Upper lobe of left lung (tissue), 4 donors: ENCODE measurements at regions not wholly inside any gene's neighbourhood (a gene's known extent, or its start where the extent isn't known, plus 50 kb on each side); places are given as distances from the start of the nearest gene placed in this dataset.

Experiments
- EP300 ChIP-seq, 4 donors: sonication (generic); formaldehyde crosslinking; IDR thresholded peaks; one replicate each; pipeline ENCODE4 v1.5.1; 2017; ENCODE audit warnings: antibody characterized with exemption in 4 of 4, control low read depth in 2 of 4
- POLR2A ChIP-seq, 4 donors: fragments of 450-650 bp; IDR thresholded peaks; one replicate each; pipeline ENCODE4 v1.5.1; 2016 to 2017; ENCODE audit warnings: antibody characterized with exemption in 4 of 4, mild to moderate bottlenecking in 2 of 4
- POLR2AphosphoS5 ChIP-seq, 2 donors: sonication (generic); formaldehyde crosslinking; IDR thresholded peaks; one replicate each; pipeline ENCODE4 v1.5.1; 2017; ENCODE audit warnings: antibody characterized with exemption in 2 of 2
- TF ChIP-seq, protein P1 (sequence below), 6 experiments: fragments of 450-650 bp in 4 of 6; fragments of 200-600 bp in 2 of 6; sonication (generic) in 2 of 6; IDR thresholded peaks; one replicate each; pipeline ENCODE4 v1.5.1; 2016 to 2019; ENCODE audit warnings: antibody characterized with exemption in 6 of 6

DNA sequence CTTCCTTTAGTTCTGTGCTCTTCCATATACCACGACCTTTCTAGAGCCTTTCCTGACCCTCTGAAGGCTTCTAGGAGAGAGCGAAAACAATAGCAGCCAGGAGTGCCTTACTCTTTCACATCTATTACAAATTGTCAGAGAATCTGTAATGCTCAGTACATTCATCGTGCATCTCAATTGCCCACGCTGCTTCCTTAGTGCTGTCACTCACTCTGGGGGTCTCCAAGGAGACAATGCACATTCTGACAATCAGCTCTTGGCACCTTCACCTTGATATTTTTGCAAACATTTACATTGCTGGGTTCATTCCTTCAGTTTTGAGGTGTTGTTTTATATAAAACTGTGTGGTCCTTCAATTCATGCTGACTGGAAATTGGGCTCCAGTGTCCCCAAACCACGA, 110.1 kb upstream of the GPR101 start:
- TF ChIP-seq, protein P1, sequence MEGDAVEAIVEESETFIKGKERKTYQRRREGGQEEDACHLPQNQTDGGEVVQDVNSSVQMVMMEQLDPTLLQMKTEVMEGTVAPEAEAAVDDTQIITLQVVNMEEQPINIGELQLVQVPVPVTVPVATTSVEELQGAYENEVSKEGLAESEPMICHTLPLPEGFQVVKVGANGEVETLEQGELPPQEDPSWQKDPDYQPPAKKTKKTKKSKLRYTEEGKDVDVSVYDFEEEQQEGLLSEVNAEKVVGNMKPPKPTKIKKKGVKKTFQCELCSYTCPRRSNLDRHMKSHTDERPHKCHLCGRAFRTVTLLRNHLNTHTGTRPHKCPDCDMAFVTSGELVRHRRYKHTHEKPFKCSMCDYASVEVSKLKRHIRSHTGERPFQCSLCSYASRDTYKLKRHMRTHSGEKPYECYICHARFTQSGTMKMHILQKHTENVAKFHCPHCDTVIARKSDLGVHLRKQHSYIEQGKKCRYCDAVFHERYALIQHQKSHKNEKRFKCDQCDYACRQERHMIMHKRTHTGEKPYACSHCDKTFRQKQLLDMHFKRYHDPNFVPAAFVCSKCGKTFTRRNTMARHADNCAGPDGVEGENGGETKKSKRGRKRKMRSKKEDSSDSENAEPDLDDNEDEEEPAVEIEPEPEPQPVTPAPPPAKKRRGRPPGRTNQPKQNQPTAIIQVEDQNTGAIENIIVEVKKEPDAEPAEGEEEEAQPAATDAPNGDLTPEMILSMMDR (IDR thresholded peaks at IDR 0.05), result no peak
- no peak for TF ChIP-seq POLR2AphosphoS5 (IDR thresholded peaks at IDR 0.05)
- no peak for TF ChIP-seq POLR2A (IDR thresholded peaks at IDR 0.05)
- no peak for TF ChIP-seq EP300 (IDR thresholded peaks at IDR 0.05)
